ENCODE measurements at regions not wholly inside any gene's neighbourhood (a gene's known extent, or its start where the extent isn't known, plus 50 kb on each side); places are given as distances from the start of the nearest gene placed in this dataset.

DNA sequence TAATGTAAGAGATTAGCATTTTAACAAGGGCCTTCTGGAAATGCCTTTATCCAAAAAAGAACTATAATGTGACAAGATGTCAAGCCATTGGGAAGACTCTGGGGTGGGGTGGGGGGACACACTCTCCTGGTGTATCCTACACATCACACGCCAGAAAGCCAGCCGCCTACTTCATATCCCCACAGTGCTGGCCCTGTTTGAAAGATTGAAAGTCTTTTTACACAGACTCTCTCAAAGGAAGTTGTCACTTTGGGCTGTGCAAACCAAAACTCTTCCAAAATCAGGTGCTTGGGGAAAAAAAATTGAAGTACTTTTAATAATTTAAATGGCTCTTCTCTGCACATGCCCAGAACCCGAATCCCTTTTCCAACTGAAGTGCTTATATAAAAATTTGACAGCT, 666.7 kb downstream of the BCL11A start:
- TF ChIP-seq CTCF (IDR thresholded peaks at IDR 0.05) (no peak), POLR2A (IDR thresholded peaks at IDR 0.05) (no peak)

Measured in Peyer's patch (tissue), 4 donors.